ENCODE measurements at regions not wholly inside any gene's neighbourhood (a gene's known extent, or its start where the extent isn't known, plus 50 kb on each side); places are given as distances from the start of the nearest gene placed in this dataset.

- Histone ChIP-seq H3K36me3 (replicated peaks; ENCODE audit: insufficient read depth, low read length) (no peaks in the 10 kb centered on the region), H3K27ac (ENCODE audit: low read length) (no peak overlapping the region), H3K9ac (ENCODE audit: low read length) (no peak overlapping the region), H3K27me3 (replicated peaks; ENCODE audit: insufficient read depth, low read length) (no peaks in the 10 kb centered on the region), H3K4me2 (ENCODE audit: low read depth, low read length) (no peak overlapping the region), H3K9me3 (replicated peaks; ENCODE audit: insufficient read depth, low read length) (no peaks in the 10 kb centered on the region), H3F3A (ENCODE audit: insufficient read depth, low read length) (no peaks in the 10 kb centered on the region), H2AFZ (ENCODE audit: low read length) (no peak overlapping the region), H3K79me2 (ENCODE audit: low read length) (no peaks in the 10 kb centered on the region), H3K9me2 (replicated peaks; ENCODE audit: insufficient read depth, low read length) (no peaks in the 10 kb centered on the region), H3K4me3 (ENCODE audit: low read length) (no peak overlapping the region), H3K4me1 (ENCODE audit: low read length) (no peaks in the 10 kb centered on the region), H4K20me1 (ENCODE audit: insufficient read depth, low read length) (no peaks in the 10 kb centered on the region)
- TF ChIP-seq EZH2 (optimal IDR thresholded peaks at IDR 0.05; ENCODE audit: low read depth, low read length) (no peak), EZH2phosphoT487 (IDR thresholded peaks at IDR 0.05; ENCODE audit: low read length) (no peak), CTCF (IDR thresholded peaks at IDR 0.05; ENCODE audit: low read length) (no peak)
- no peak for DNase-seq
Measured at GRCh38 chr5:154631141-154631540, 124.0 kb upstream of the LARP1 start.

GRCh38 chr5:154630410-154630809, 124.8 kb upstream of the LARP1 start:
- Histone ChIP-seq H3K9ac (ENCODE audit: low read length) (no peak overlapping the region), H3F3A (ENCODE audit: insufficient read depth, low read length) (no peaks in the 10 kb centered on the region), H3K9me3 (replicated peaks; ENCODE audit: insufficient read depth, low read length) (no peaks in the 10 kb centered on the region), H3K27ac (ENCODE audit: low read length) (no peak overlapping the region), H3K4me2 (ENCODE audit: low read depth, low read length) (no peak overlapping the region), H2AFZ (ENCODE audit: low read length) (no peak overlapping the region), H4K20me1 (ENCODE audit: insufficient read depth, low read length) (no peaks in the 10 kb centered on the region), H3K27me3 (replicated peaks; ENCODE audit: insufficient read depth, low read length) (no peaks in the 10 kb centered on the region), H3K36me3 (replicated peaks; ENCODE audit: insufficient read depth, low read length) (no peaks in the 10 kb centered on the region), H3K79me2 (ENCODE audit: low read length) (no peaks in the 10 kb centered on the region), H3K9me2 (replicated peaks; ENCODE audit: insufficient read depth, low read length) (no peaks in the 10 kb centered on the region), H3K4me3 (ENCODE audit: low read length) (no peak overlapping the region), H3K4me1 (ENCODE audit: low read length) (no peaks in the 10 kb centered on the region)
- TF ChIP-seq CTCF (IDR thresholded peaks at IDR 0.05; ENCODE audit: low read length) = no peak
- no peak for TF ChIP-seq EZH2 (optimal IDR thresholded peaks at IDR 0.05; ENCODE audit: low read depth, low read length)
- no peak for TF ChIP-seq EZH2phosphoT487 (IDR thresholded peaks at IDR 0.05; ENCODE audit: low read length)
- no peak for DNase-seq

GRCh38 chr5:154628685-154629084, 126.5 kb upstream of the LARP1 start:
- Histone ChIP-seq H3K9me3 (replicated peaks; ENCODE audit: insufficient read depth, low read length) (no peaks in the 10 kb centered on the region), H3K36me3 (replicated peaks; ENCODE audit: insufficient read depth, low read length) (no peaks in the 10 kb centered on the region), H3K9ac (ENCODE audit: low read length) (no peak overlapping the region), H3K27me3 (replicated peaks; ENCODE audit: insufficient read depth, low read length) (no peaks in the 10 kb centered on the region), H4K20me1 (ENCODE audit: insufficient read depth, low read length) (no peaks in the 10 kb centered on the region), H3K27ac (ENCODE audit: low read length) (no peak overlapping the region), H3K4me3 (ENCODE audit: low read length) (no peak overlapping the region), H3F3A (ENCODE audit: insufficient read depth, low read length) (no peaks in the 10 kb centered on the region), H3K9me2 (replicated peaks; ENCODE audit: insufficient read depth, low read length) (no peaks in the 10 kb centered on the region), H2AFZ (ENCODE audit: low read length) (no peak overlapping the region), H3K4me2 (ENCODE audit: low read depth, low read length) (no peak overlapping the region), H3K79me2 (ENCODE audit: low read length) (no peaks in the 10 kb centered on the region), H3K4me1 (ENCODE audit: low read length) (no peaks in the 10 kb centered on the region)
- no peak for DNase-seq
- TF ChIP-seq EZH2phosphoT487 (IDR thresholded peaks at IDR 0.05; ENCODE audit: low read length) (no peak), EZH2 (optimal IDR thresholded peaks at IDR 0.05; ENCODE audit: low read depth, low read length) (no peak), CTCF (IDR thresholded peaks at IDR 0.05; ENCODE audit: low read length) (no peak)

Data from MM.1S (cell line).